NAMALWA (cell line): ENCODE measurements at regions not wholly inside any gene's neighbourhood (a gene's known extent, or its start where the extent isn't known, plus 50 kb on each side); places are given as distances from the start of the nearest gene placed in this dataset.

Experiments
- DNase-seq: peaks from one replicate; pipeline ENCODE4 v3.0.0-alpha.2; 2015; ENCODE audit warnings: low spot score

DNA sequence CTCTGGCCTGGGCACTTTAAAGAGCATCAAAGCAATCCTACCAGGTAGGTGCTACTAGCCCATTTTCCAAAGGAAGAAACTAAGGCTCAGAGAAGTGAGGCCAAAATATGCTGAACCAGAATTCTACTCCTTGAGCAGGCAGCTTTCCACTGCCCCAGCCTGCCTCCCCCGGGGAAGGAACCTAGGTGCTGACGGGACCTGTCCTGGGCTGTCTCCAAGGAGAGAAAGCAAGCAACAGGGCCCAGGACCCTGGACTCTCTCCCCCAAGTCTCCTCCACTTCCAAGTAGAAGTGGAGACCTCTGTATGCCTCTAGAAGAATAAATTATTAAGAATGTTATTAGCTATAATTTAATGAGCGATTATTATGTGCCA lies 159.5 kb downstream of the MRPL14 start:
- no peak for DNase-seq

DNA sequence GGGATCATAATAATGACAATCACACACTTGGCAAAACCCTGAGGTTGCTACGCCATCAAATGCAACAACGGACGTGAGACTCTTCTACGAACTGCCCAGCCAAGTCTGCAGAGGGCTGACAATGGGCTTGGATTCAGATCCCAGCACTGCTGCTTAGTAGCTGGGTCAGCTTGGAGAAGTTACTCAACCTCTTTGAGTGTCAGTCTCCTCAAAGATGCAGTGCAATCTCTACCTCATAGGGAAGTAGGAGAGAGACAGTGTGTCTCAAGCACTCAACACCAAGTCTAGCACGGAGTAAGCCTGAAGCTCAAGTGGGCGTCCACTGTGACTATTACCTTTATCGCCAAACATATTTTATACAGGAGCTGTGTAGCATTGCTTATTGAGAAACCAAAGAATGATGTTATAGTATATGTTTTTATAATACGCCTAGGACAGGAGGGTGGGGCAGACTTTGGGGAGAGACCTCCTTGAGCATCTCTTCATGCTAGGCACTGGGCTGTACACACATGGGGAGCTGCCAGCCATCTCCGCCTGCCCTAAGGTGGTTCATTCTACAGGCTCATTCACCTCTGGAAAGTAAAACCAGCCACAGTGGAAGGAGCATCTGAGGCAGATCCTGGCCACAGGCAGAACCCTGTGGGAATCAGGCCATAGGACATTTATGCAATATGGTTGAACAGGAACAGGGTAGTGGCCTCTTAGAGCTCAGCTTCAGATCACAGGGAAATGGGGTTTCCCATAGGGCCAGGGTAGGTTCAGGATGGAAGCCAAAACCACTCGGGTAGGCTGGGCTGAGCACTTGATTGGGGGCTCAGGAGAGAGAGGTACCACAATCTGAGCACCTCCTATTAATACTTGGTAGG lies 160.2 kb downstream of the MRPL14 start:
- DNase-seq: no peak

DNA sequence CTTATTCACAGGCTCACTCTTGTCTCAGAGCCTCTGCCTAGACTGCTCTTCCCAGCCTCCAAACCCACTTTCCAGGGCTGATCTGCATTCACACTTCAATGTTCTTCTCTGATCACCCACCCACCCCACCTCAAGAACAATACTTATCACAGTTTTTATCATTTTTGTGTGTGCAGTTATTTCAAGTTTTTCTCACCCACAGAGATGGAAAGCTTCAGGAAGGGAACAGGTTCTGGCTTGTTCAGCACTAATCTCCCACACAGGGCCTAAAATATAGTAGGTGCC lies 160.9 kb downstream of the MRPL14 start:
- no peak for DNase-seq

DNA sequence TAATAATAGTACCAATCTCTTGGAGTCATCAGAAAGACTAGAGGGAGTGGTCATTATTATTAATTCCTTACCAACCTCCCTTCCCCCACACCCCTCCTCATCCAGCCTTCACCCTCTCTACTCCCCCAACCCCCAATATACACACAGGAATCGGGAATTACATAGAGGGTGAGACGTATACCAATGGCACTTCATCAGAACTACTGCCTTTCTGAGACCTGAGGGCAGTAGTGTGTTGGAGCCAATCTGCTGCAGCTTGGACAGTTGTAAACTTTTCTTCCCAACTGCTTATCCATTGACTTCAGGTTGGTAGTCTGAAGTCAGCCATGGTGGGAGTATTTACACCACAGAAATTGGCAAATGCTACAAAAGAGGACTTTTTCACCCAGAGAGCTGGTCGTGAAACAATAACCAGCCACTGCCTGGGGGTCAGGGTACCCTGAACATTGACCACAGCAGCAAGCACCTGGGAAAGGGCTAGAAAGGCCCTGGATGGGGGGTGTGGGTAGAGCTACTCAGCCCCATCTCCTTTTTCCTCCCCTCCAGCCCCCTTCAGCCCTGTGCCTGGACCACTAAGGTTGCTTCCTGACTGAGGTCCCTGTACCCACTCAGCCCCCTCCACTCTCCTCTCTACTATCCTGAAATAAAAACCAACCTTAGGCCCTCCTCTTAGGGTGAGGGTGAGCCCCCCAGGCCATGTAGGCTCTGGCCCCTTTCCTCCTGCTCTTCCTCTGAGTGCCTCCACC lies 161.5 kb downstream of the MRPL14 start:
- DNase-seq: no peak

DNA sequence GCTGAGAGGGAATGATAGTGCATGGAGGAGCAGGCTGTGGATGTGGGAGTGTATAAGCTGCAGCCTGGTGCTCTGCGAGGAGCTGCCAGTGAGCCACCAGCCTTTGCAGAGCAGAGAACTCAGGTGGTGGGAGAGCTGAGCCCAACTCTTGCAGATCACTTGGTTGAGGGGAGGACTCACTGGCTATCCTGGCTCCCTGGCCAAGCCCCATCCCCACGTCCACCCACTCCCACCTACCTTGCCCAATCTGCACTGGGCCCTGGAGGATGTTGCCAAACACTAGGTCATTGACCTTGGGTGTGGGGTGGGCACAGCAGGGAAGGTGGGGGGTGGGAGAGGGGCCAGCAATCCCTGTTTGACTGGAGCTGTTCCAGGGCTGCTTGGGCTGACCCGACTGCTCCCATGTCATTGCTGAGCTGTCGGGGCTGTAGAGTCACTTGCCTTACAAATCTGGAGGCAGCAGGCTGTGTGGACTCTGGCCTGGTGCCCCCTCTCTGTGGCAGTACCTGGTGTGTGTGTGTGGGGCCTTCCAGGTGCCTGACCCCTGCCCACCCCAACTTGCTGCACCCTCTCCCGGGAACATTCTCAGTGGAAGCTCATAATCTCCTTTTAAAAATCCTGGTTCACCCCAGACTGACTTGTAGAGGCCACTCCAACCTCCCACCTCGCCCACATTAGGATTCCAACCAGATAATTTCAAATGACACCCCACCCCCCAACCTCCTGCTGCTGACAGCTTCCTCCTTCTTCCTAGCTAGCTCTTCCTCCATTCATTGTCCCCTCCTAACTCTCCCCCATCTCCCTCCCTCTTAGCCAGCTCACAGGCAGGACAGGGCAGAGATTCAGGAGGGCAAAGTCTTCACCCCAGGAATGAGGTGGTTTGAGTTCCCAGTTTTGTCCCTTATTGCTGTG lies 162.3 kb downstream of the MRPL14 start:
- no peak for DNase-seq

DNA sequence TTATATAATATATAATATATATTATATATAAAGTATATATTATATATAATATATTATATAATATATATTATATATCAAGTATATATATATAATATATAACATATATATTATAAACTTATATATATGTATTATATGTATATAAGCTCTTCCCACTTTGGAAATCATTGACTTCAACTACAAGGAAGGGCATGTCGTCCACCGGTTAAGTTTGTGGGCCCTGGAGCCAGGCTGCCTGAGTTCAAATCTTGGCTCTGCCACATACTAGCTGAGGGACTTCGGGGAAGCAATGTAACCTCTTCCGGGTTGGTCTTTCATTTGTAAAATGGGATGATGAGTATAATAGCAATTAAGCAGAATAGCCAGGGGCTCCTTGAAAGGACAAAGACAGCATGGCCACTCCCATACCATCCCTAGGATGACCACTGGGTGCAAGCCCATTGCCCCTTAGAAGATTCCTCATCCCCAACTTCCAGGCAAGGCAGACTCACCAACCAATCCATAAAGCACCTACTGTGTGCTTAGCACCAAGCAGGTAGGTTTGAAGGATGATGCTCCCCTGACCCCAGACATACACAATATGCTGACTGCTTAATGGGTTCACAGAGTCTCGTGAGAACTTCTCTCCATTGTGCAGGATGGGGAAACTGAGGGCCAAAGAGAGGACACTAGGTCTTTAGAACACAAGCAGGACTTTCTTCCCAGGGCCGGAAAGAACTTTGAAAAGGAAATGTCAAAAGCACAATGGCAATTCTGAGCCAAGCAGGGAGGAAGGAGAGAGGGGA lies 163.2 kb downstream of the MRPL14 start:
- DNase-seq: no peak

DNA sequence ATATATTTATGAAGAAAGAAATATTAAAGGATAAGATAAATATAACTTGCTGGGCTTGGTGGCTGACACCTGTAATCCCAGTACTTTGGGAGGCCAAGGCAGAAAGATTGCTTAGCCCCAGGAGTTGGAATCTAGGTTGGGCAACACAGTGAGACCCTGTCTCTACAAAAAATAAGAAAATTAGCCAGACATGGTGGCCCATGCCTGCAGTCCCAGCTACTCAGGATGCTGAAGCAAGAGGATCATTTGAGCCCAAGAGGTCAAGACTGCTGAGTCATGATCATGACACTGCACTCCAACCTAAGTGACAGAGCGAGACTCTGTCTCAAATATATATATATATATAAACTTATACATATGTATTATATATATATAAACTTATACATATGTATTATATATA lies 164.0 kb downstream of the MRPL14 start:
- no peak for DNase-seq

DNA sequence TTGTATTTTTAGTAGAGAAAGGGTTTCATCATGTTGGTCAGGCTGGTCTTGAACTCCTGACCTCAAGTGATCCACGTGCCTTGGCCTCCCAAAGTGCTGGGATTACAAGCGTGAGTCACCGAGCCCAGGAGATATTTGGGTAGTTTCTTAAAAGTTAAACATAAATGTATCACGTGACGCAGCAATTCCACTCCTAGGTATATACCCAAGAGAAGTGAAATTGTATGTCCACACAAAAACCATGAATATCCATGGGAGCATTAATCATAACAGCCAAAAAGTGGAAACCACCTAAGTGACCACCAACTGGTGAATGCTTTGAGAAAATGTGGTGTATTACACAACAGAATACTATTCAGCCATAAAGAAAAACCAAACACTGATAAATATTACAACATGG lies 164.8 kb downstream of the MRPL14 start:
- DNase-seq: no peak

DNA sequence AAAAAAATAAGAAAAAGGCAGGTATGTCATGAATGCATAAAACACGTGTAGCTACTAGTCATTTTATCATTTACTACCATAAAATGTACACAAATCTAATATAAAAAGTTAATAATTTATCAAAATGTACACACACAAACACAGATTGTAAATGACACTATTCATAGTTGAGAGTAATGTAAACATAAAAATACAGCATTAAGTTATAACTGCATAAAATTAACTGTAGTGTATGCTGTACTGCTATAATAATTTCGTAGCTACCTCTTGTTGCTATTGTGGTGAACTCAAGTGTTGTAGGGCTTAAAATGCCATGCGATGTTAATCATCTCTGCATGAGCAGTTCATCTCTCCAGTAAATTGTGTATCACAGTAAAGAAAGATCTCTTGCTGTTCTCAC lies 170.0 kb downstream of the MRPL14 start:
- no peak for DNase-seq

DNA sequence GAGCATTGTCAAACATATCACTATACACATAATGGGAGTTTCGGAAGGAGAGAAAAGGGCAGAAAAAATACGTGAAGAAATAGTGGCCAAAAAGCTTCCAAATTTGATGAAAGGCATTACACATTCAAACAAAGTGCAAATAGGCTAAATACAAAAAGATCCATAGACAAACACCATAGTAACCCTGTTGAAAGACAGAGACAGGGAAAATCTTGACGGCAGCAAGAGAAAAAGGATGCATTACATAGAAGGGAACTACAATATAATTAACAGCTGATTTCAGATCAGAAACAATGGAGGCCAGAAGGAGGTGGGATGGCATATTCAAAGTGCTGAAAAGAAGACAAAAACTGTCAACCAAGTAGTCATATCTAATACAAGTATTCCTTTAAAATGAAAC lies 170.8 kb downstream of the MRPL14 start:
- DNase-seq: no peak

DNA sequence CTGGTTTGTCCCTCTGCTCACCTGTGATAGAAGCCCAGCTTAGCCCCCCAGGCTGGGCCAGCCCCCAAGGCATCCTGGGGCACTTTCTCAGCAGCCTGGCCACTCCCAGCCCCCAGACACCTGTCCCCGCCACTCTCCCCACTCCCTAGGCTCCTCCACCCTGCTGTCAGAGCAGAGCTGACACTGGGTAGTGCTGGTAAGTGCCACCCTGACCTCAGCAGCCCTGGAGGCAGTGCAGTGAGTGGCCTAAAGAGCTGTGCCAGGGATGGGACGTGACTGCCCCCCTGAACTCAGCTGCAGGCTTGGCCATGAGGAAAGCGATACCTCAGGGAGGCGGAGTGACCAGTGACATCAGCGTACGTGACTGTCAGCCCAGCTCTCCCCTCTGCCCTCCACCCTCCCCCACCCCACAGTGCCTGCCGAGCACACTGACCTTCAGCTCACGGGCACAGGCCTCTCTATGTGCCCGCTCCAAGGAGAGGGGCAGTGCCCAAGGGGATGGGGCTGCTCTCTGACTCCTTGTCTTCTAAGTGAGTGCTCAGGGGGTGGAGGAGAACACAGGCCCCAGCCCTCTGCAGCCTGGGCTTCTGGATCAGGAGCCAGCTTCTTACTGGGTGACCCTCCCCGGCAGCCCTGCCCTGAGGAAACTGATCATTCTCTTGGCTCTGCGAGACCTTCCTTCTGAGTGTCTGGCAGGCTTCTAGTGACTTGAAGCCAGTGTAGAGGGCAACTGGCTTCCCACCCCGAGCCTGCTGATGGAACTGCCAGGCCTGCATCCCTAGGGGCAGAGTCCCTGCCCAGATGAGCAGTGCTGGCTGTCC lies 172.7 kb downstream of the MRPL14 start:
- no peak for DNase-seq

DNA sequence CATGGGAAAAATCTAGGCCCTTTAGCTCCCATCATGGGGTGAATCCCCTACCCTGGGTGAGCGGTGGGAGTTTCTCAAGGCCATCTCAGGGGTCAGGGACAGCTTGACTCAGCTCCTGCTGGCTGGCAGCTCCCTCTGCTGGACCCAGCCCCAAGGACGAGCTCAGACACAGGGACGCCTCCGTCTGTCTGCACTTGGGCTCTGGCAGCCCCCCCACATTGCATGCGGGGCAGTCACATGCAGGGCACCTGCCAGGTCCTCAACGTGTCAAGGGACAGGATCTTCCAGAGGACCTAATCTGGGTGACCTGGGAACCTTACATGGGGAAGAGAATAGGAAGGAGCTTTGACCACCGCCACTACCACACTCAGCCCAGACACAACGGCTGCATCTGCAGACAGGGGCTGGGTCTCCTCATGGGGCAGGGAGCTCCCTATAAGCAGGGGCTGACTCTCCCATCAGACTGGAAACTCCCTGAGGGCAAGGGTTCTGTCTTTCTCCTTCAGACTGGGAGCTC lies 173.4 kb downstream of the MRPL14 start:
- no peak for DNase-seq

DNA sequence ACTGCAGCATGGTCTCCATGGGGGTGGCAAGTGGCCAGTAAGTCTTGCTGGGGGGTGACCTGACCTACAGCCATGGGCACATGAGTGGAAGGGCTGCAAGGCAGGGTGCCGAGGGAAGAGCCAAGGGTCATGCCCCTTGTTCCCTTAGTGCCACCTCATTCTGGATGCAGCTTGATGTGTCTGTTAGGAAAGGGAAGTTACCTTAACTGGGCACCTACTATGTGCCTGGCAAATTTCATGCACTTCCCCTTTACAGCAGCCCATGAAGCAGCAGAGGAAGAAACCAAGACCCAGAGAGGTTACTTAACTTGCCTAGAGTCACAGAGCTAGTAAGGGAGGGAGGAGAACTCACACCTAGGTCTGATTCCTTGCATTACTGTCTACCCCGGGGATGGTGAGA lies 174.0 kb downstream of the MRPL14 start:
- DNase-seq: no peak

DNA sequence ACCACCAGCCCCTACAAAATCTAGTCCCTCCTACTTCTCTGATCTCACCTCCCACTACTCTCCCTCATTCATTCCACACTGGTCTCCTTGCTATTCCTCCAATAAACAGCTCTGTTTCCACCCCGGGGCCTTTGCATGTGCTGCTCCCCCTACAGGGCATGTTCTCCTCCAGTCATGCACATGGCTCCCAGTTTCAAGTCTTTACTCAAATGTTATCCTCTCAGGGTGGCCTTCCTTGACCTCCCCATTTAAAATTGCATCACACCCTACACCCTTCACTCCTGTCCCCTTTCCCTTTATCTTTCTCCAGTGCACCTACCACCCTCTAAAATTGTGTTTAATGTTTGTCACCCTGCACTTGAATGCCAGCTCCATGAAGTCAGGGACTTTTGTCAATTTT lies 174.5 kb downstream of the MRPL14 start:
- DNase-seq: peak; percentile 34

DNA sequence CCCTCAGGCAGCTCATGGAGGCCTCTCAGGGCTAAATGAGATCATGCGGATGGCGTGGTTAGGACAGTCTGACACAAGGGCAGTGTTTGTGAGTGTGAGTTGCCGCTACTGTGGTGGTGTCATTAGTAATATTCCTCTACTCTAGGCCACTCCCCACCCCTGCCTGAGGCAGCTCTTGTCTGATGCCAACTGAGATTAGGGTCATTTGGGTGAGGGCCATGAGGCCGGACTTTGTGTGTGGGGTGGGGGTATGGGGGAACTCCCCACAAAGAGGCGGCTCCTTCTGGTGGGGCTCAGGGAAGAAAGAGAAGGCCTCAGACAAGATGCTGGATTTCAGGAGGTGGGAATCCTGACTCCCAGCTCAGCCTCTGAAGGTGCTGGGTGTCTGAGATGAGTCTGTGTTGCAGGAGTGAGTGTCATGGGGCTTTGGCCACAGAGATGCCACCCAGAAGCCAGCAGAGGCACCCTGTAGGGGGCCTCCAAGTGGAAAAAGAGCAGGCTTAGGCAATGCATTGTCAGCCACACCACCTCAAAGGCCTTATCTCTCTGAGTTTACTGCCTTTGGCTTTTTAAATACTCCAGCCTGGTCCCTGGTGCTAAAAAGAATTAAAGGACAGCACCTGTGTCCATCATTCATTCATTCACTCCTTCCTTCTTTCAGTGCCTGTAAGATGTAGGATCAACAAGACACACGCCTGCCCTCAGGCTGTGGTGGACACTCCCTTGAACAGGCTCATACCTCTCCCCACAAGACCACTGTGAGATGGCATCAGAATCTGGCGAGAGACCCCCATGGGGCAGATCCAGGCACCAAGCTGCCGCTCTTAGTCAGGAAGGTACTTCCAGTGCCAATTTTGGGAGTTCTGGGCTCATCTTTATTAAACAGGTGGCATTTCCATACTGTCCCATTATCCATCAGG lies 175.2 kb downstream of the MRPL14 start:
- no peak for DNase-seq

DNA sequence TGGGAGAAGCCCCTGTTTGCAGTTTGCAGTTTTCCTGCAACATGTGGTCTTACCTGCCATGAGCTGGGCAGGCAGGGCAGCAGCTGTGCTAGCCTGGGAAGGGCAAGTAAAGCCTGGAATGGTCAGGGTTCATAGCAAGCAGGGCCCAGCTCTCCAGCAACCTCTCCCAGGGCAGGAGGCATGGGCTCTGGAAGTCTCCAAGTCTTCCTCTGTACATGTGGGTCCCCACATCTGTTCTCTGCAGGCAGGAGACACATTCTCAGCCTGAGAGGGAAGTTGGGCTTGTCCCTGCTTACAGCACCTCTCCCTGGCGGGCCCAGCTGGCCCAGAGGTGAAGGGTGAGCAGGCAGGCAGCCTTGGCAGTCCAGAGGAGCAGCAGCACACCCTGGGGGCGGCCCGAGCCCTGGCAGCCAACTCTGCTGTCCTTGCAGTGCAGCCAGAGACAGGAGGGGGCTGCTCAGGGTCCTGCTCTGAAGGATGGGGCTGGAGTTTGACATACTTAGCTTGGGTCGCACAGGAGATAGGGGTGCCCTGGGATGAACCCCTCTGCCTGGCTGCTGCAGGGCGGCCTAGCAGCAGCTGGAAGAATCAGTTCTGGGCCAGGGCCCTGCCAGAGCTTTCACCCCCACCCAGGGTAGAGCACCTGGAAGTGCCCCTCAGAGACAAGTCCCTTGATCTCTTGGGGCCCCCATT lies 176.0 kb downstream of the MRPL14 start:
- peak; percentile 10 for DNase-seq

DNA sequence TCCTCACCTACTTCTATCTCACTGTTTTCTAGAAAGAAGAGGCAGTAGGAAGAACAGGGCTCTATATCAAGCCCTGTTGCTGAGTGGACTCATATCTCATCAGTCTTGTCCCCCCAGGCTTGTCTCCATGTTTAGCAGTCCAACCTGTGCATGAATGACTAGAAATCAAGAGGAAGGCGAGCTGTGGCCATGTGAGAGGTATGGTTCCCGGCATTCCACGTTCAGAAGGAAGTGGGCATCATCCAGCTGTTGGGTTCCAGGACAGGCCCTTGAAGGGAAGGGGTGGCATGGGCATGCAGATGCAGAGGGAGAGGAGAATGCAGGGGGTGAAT lies 176.6 kb downstream of the MRPL14 start:
- DNase-seq: no peak

DNA sequence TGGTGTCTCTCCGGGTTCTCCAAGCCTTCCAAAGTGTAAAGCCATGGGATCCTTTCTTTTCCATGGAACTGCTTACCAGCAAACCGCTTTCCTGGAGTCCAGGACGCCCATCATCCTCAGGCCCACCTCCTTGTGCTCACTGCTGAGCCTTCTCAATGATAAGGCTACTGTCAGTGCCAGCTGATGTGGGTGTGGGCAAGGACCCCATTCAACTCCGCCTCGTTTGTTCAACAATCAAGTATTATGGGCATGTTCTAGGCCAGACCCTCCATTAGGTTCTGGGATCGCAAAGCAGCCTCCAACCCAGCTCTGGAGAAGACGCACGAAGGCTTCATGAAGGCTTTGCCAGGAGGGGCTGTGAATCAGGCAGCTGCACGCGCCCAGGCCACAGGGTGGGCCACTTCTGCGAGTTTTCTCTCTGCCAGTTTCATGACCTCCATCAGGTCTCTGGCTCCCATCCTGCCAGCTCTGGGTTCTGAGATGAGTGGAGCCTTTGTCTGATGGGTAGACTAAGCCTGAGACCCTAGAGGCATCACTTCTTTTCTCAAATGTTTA lies 177.1 kb downstream of the MRPL14 start:
- DNase-seq: no peak

DNA sequence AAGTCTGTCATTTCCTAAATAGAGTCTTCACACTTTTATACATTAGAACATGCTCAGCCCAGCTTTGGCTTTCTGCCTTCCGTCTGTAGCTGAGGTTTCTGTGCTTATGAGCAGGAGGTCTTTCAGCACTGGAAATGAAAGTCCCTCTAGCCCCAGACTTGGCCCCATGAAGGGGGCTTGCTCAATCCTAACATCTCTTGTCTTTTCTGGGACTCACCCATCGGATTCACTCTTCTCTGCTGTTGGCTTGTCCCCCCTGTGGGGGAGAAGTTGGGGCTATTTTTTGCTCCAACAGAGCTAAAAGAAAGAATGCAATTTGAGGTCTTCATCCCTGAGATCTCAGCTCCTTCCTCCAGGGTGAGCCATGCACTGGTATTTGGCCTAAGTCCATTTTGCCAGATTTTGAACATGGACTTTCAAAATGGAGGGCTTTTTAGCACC lies 177.7 kb downstream of the MRPL14 start:
- no peak for DNase-seq
